Liver (tissue), 3 donors: ENCODE measurements at regions not wholly inside any gene's neighbourhood (a gene's known extent, or its start where the extent isn't known, plus 50 kb on each side); places are given as distances from the start of the nearest gene placed in this dataset.

Experiments
- ATF3 ChIP-seq: IDR thresholded peaks from 2 replicates; pipeline ENCODE4 v1.6.1; 2016; ENCODE audit warnings: antibody characterized with exemption
- CTCF ChIP-seq: fragments of 150-350 bp; IDR thresholded peaks from 2 replicates; pipeline ENCODE4 v1.5.1; 2017; ENCODE audit warnings: improper control_type of control experiment, low read depth, low read length; ENCODE audit not compliant: missing input control
- EGR1 ChIP-seq, 2 donors: IDR thresholded peaks; 2 replicates each; pipeline ENCODE4 v1.6.1; 2016 to 2018; ENCODE audit warnings: antibody characterized with exemption in 2 of 2, low read depth in 2 of 2
- GABPA ChIP-seq, 2 donors: IDR thresholded peaks in 1 of 2; conservative IDR thresholded peaks in 1 of 2; 2 replicates each; pipeline ENCODE4 v1.6.1; 2016; ENCODE audit warnings: antibody characterized with exemption in 2 of 2, mild to moderate bottlenecking in 1 of 2, moderate library complexity in 1 of 2
- MAX ChIP-seq: IDR thresholded peaks from 2 replicates; pipeline ENCODE4 v1.6.1; 2016; ENCODE audit warnings: antibody characterized with exemption
- RAD21 ChIP-seq, 2 donors: IDR thresholded peaks; 2 replicates each; pipeline ENCODE4 v1.6.1; 2016; ENCODE audit warnings: antibody characterized with exemption in 2 of 2, mild to moderate bottlenecking in 2 of 2
- REST ChIP-seq: IDR thresholded peaks from 2 replicates; pipeline ENCODE4 v1.6.1; 2016; ENCODE audit warnings: antibody characterized with exemption, mild to moderate bottlenecking
- SP1 ChIP-seq: IDR thresholded peaks from 2 replicates; pipeline ENCODE4 v1.6.1; 2018; ENCODE audit warnings: antibody characterized with exemption, mild to moderate bottlenecking
- ZBTB33 ChIP-seq: IDR thresholded peaks from 2 replicates; pipeline ENCODE4 v1.6.1; 2016; ENCODE audit warnings: antibody characterized with exemption
- donor health status: healthy.
- donor health status: healthy.

- TF ChIP-seq ZBTB33 (no peak), CTCF (no peak), REST (no peak), SP1 (no peak), RAD21 (IDR thresholded peaks at IDR 0.05) (no peak), MAX (no peak), ATF3 (no peak), EGR1 (IDR thresholded peaks at IDR 0.05; ENCODE audit: low read depth in 2 of 2) (no peak), GABPA (IDR thresholded peaks at IDR 0.05 in 1 of 2, conservative IDR thresholded peaks at IDR 0.05 in 1 of 2) (no peak)
These were observed 297.2 kb downstream of the ADGRD1 start for GRCh38 chr12:131250951-131251315.
